WTC11 (cell line): ENCODE measurements at regions not wholly inside any gene's neighbourhood (a gene's known extent, or its start where the extent isn't known, plus 50 kb on each side); places are given as distances from the start of the nearest gene placed in this dataset.

Source experiments
- ATAC-seq: fragments of 200-7000 bp; cut with Tn5 transposase; 2 replicates; pipeline ENCODE4 v1.10.0; 2021; ENCODE audit warnings: mild to moderate bottlenecking, moderate library complexity
- CTCF ChIA-PET: fragments of 300-600 bp; sonication (Branson Sonifier 250); formaldehyde crosslinking; loops from one replicate; lab custom pipeline; 2021; ENCODE audit warnings: antibody characterized with exemption; lab: Charles Lee
- POLR2A ChIA-PET: fragments of 350-600 bp; sonication (Branson Sonifier 250); formaldehyde crosslinking; loops from one replicate; lab custom pipeline; 2021; ENCODE audit warnings: antibody characterized with exemption; lab: Charles Lee
- DNase-seq: peaks from one replicate; pipeline ENCODE4 v3.0.0; 2021; ENCODE audit warnings: low spot score
- H3K27ac Mint-ChIP-seq: 2 replicates; pipeline ENCODE4 v1.8.0; 2021; ENCODE audit warnings: mixed read lengths
- H3K27me3 Mint-ChIP-seq: 2 replicates; pipeline ENCODE4 v1.8.0; 2021; ENCODE audit warnings: low read depth, mild to moderate bottlenecking, moderate library complexity, mixed read lengths
- H3K36me3 Mint-ChIP-seq: 2 replicates; pipeline ENCODE4 v1.8.0; 2021; ENCODE audit warnings: mixed read lengths
- H3K4me1 Mint-ChIP-seq: 2 replicates; pipeline ENCODE4 v1.8.0; 2022; ENCODE audit warnings: mixed read lengths
- H3K4me3 Mint-ChIP-seq: 2 replicates; pipeline ENCODE4 v1.8.0; 2021; ENCODE audit warnings: mild to moderate bottlenecking, moderate library complexity, mixed read lengths
- H3K9me3 Mint-ChIP-seq: 2 replicates; pipeline ENCODE4 v1.8.0; 2021; ENCODE audit warnings: mixed read lengths
- ATF3 ChIP-seq: sonication (generic); formaldehyde crosslinking; conservative IDR thresholded peaks from 2 replicates; pipeline ENCODE4 v1.8.1; 2022; ENCODE audit warnings: mild to moderate bottlenecking, missing genetic modification reagents
- CDX4 ChIP-seq: fragments of 250-450 bp; sonication (Bioruptor Pico); IDR thresholded peaks from 2 replicates; pipeline ENCODE4 v1.9.0; 2021; ENCODE audit warnings: moderate library complexity, mild to moderate bottlenecking, inconsistent platforms, borderline replicate concordance
- CREB1 ChIP-seq: sonication (generic); formaldehyde crosslinking; IDR thresholded peaks from 2 replicates; pipeline ENCODE4 v1.8.0; 2023; ENCODE audit warnings: mild to moderate bottlenecking, missing genetic modification reagents
- GTF2I ChIP-seq: fragments of 250-450 bp; sonication (Bioruptor Pico); conservative IDR thresholded peaks from 2 replicates; pipeline ENCODE4 v1.4.0; 2021; ENCODE audit warnings: mild to moderate bottlenecking
- IRF2 ChIP-seq: sonication (generic); formaldehyde crosslinking; IDR thresholded peaks from 2 replicates; pipeline ENCODE4 v1.8.0; 2022; ENCODE audit warnings: low read depth, missing genetic modification reagents, borderline replicate concordance
- KAT7 ChIP-seq: sonication (generic); formaldehyde crosslinking; IDR thresholded peaks from 2 replicates; pipeline ENCODE4 v1.8.1; 2023; ENCODE audit warnings: missing genetic modification reagents, mild to moderate bottlenecking, borderline replicate concordance
- SP1 ChIP-seq: sonication (generic); formaldehyde crosslinking; conservative IDR thresholded peaks from 2 replicates; pipeline ENCODE4 v1.8.1; 2022; ENCODE audit warnings: missing genetic modification reagents
- ZNF121 ChIP-seq: sonication (generic); formaldehyde crosslinking; IDR thresholded peaks from 2 replicates; pipeline ENCODE4 v1.8.0; 2023; ENCODE audit warnings: missing genetic modification reagents
- TF ChIP-seq, protein P1 (sequence below): fragments of 250-450 bp; sonication (Bioruptor Pico); IDR thresholded peaks from 2 replicates; pipeline ENCODE4 v1.9.0; 2021; ENCODE audit warnings: mild to moderate bottlenecking
- TF ChIP-seq, protein P2 (sequence below): sonication (generic); formaldehyde crosslinking; IDR thresholded peaks from 2 replicates; pipeline ENCODE4 v1.8.1; 2023; ENCODE audit warnings: mild to moderate bottlenecking, missing genetic modification reagents, moderate library complexity

- H3K27ac Mint-ChIP-seq = no peak overlapping the region
- H3K36me3 Mint-ChIP-seq = no peaks in the 10 kb centered on the region
- H3K4me3 Mint-ChIP-seq = no peak overlapping the region
- H3K9me3 Mint-ChIP-seq = peaks cover 13% of the 10 kb centered on the region
- POLR2A ChIA-PET = no interaction called here
- ATAC-seq = no peak
- TF ChIP-seq GTF2I (CRISPR knock-in tag) = no peak
- TF ChIP-seq KAT7 (CRISPR knock-in tag) = no peak
- TF ChIP-seq CDX4 (CRISPR knock-in tag) = no peak
- TF ChIP-seq, protein P1, sequence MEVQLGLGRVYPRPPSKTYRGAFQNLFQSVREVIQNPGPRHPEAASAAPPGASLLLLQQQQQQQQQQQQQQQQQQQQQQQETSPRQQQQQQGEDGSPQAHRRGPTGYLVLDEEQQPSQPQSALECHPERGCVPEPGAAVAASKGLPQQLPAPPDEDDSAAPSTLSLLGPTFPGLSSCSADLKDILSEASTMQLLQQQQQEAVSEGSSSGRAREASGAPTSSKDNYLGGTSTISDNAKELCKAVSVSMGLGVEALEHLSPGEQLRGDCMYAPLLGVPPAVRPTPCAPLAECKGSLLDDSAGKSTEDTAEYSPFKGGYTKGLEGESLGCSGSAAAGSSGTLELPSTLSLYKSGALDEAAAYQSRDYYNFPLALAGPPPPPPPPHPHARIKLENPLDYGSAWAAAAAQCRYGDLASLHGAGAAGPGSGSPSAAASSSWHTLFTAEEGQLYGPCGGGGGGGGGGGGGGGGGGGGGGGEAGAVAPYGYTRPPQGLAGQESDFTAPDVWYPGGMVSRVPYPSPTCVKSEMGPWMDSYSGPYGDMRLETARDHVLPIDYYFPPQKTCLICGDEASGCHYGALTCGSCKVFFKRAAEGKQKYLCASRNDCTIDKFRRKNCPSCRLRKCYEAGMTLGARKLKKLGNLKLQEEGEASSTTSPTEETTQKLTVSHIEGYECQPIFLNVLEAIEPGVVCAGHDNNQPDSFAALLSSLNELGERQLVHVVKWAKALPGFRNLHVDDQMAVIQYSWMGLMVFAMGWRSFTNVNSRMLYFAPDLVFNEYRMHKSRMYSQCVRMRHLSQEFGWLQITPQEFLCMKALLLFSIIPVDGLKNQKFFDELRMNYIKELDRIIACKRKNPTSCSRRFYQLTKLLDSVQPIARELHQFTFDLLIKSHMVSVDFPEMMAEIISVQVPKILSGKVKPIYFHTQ (CRISPR knock-in tag) = no peak
- no peak for TF ChIP-seq IRF2 (CRISPR knock-in tag)
- TF ChIP-seq ZNF121 (CRISPR knock-in tag) = no peak
- no peak for TF ChIP-seq ATF3 (CRISPR knock-in tag)
- TF ChIP-seq CREB1 (CRISPR knock-in tag) = no peak
- TF ChIP-seq, protein P2, sequence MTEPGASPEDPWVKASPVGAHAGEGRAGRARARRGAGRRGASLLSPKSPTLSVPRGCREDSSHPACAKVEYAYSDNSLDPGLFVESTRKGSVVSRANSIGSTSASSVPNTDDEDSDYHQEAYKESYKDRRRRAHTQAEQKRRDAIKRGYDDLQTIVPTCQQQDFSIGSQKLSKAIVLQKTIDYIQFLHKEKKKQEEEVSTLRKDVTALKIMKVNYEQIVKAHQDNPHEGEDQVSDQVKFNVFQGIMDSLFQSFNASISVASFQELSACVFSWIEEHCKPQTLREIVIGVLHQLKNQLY (CRISPR knock-in tag) = no peak
- TF ChIP-seq SP1 (CRISPR knock-in tag) = no peak
- CTCF ChIA-PET = no interaction called here
- no peaks in the 10 kb centered on the region for H3K27me3 Mint-ChIP-seq
- DNase-seq = no peak
- peaks cover 14% of the 10 kb centered on the region for H3K4me1 Mint-ChIP-seq
Observed at GRCh38 chr7:123259759-123260158, 60.0 kb upstream of the SLC13A1 start.
